IMR-90 (cell line): ENCODE measurements at regions not wholly inside any gene's neighbourhood (a gene's known extent, or its start where the extent isn't known, plus 50 kb on each side); places are given as distances from the start of the nearest gene placed in this dataset.

Experiments
- ATAC-seq: fragments of 200-7000 bp; cut with Tn5 transposase; 2 replicates; pipeline ENCODE4 v1.9.1; 2020; ENCODE audit warnings: low read depth, mild to moderate bottlenecking, moderate library complexity
- BruUV-seq: library from RNA; stranded (reverse); fragments of 400-500 nt; replicated peaks from 2 replicates; lab custom pipeline; 2021; lab: Mats Ljungman, UMichigan
- CTCF ChIA-PET: fragments of 300-600 bp; formaldehyde crosslinking; extraction: SDS; loops from one replicate; lab custom pipeline; 2021; ENCODE audit warnings: antibody characterized with exemption; lab: Yijun Ruan, JAX
- POLR2A ChIA-PET: fragments of 300-600 bp; sonication (Branson Sonifier 250); formaldehyde crosslinking; loops from one replicate; lab custom pipeline; 2022; ENCODE audit warnings: antibody characterized with exemption; ENCODE audit not compliant: unreplicated experiment; lab: Charles Lee
- DNase-seq: peaks from one replicate; pipeline ENCODE4 v3.0.0; 2013
- H2AFZ ChIP-seq: replicated peaks from 2 replicates; pipeline ENCODE3; 2013; ENCODE audit warnings: low read length, mild to moderate bottlenecking; ENCODE audit not compliant: poor library complexity
- H2AK5ac ChIP-seq: 2 replicates; pipeline ENCODE4 v1.6.1; 2013; ENCODE audit warnings: low read depth, low read length, inconsistent platforms
- H2AK9ac ChIP-seq: replicated peaks from 2 replicates; pipeline ENCODE3; 2013; ENCODE audit warnings: mild to moderate bottlenecking, low read depth, low read length, moderate library complexity; ENCODE audit not compliant: poor library complexity
- H2BK120ac ChIP-seq: 2 replicates; pipeline ENCODE4 v1.6.1; 2013; ENCODE audit warnings: low read depth, low read length, inconsistent platforms
- H2BK15ac ChIP-seq: 3 replicates; pipeline ENCODE4 v1.6.1; 2013; ENCODE audit warnings: low read depth, low read length, inconsistent platforms
- H2BK20ac ChIP-seq: 2 replicates; pipeline ENCODE4 v1.6.1; 2013; ENCODE audit warnings: low read depth, mild to moderate bottlenecking, inconsistent platforms, low read length, moderate library complexity
- H2BK5ac ChIP-seq: 2 replicates; pipeline ENCODE4 v1.6.1; 2013; ENCODE audit warnings: mild to moderate bottlenecking, low read depth, low read length, inconsistent platforms; ENCODE audit not compliant: poor library complexity, severe bottlenecking
- H3K14ac ChIP-seq: replicated peaks from 2 replicates; pipeline ENCODE4 v1.6.1; 2013; ENCODE audit warnings: low read depth, low read length, inconsistent platforms
- H3K18ac ChIP-seq: 2 replicates; pipeline ENCODE4 v1.6.1; 2013; ENCODE audit warnings: low read depth, low read length, control low read depth
- H3K23ac ChIP-seq: 2 replicates; pipeline ENCODE4 v1.6.1; 2013; ENCODE audit warnings: low read depth, low read length, inconsistent platforms
- H3K27ac ChIP-seq: 2 replicates; pipeline ENCODE4 v1.5.1; 2013; ENCODE audit warnings: mild to moderate bottlenecking, control low read depth, low read length; ENCODE audit not compliant: insufficient read depth
- H3K27me3 ChIP-seq: 2 replicates; pipeline ENCODE4 v1.6.1; 2013; ENCODE audit warnings: low read length; ENCODE audit not compliant: control insufficient read depth, insufficient read depth
- H3K36me3 ChIP-seq: 2 replicates; pipeline ENCODE4 v1.6.1; 2013; ENCODE audit warnings: low read length, mixed read lengths; ENCODE audit not compliant: control insufficient read depth, insufficient read depth
- H3K4ac ChIP-seq: 2 replicates; pipeline ENCODE4 v1.6.1; 2013; ENCODE audit warnings: low read depth, low read length, inconsistent platforms
- H3K4me1 ChIP-seq: 2 replicates; pipeline ENCODE4 v1.6.1; 2013; ENCODE audit warnings: low read length, mixed read lengths; ENCODE audit not compliant: control insufficient read depth, insufficient read depth
- H3K4me2 ChIP-seq: 2 replicates; pipeline ENCODE4 v1.6.1; 2013; ENCODE audit warnings: low read depth, mild to moderate bottlenecking, control low read depth, low read length, moderate library complexity
- H3K4me3 ChIP-seq: 2 replicates; pipeline ENCODE4 v1.5.1; 2013; ENCODE audit warnings: low read depth, mild to moderate bottlenecking, control low read depth, low read length, moderate library complexity; ENCODE audit not compliant: insufficient read depth
- H3K56ac ChIP-seq: 2 replicates; pipeline ENCODE4 v1.6.1; 2013; ENCODE audit warnings: low read length, inconsistent platforms; ENCODE audit not compliant: insufficient read depth; ENCODE audit errors: extremely low read depth
- H3K79me1 ChIP-seq, 2 experiments: 2 replicates each; pipeline ENCODE4 v1.6.1; 2013; ENCODE audit warnings: low read length in 2 of 2, inconsistent platforms in 1 of 2, low read depth in 1 of 2
- H3K9ac ChIP-seq: 2 replicates; pipeline ENCODE4 v1.6.1; 2013; ENCODE audit warnings: low read depth, low read length, control low read depth
- H3K9me1 ChIP-seq: 2 replicates; pipeline ENCODE4 v1.6.1; 2013; ENCODE audit warnings: low read length, inconsistent platforms; ENCODE audit not compliant: insufficient read depth
- H3K9me3 ChIP-seq: 2 replicates; pipeline ENCODE4 v1.6.1; 2013; ENCODE audit warnings: low read length; ENCODE audit not compliant: control insufficient read depth, insufficient read depth
- H4K20me1 ChIP-seq: 2 replicates; pipeline ENCODE4 v1.6.1; 2013; ENCODE audit warnings: low read length, inconsistent platforms; ENCODE audit not compliant: insufficient read depth
- H4K5ac ChIP-seq: 2 replicates; pipeline ENCODE4 v1.6.1; 2013; ENCODE audit warnings: mild to moderate bottlenecking, low read depth, low read length, control low read depth
- H4K8ac ChIP-seq, 2 experiments: 2 replicates each; pipeline ENCODE4 v1.6.1; 2013; ENCODE audit warnings: low read depth in 2 of 2, low read length in 2 of 2, control low read depth in 1 of 2, inconsistent platforms in 1 of 2
- H4K91ac ChIP-seq: 2 replicates; pipeline ENCODE4 v1.6.1; 2013; ENCODE audit warnings: low read depth, low read length, inconsistent platforms; ENCODE audit not compliant: insufficient read depth
- BHLHE40 ChIP-seq: fragments of 150-350 bp; IDR thresholded peaks from 2 replicates; pipeline ENCODE4 v1.6.1; 2016; ENCODE audit warnings: mild to moderate bottlenecking, low read depth, low read length
- CHD1 ChIP-seq: IDR thresholded peaks from 2 replicates; pipeline ENCODE4 v1.6.1; 2012; ENCODE audit warnings: low read depth, low read length, improper control_type of control experiment
- CTCF ChIP-seq: conservative IDR thresholded peaks from 2 replicates; pipeline ENCODE4 v1.5.1; 2012; ENCODE audit warnings: mild to moderate bottlenecking, low read depth, low read length, improper control_type of control experiment
- FOS ChIP-seq: fragments of 150-350 bp; IDR thresholded peaks from 2 replicates; pipeline ENCODE4 v1.6.1; 2016; ENCODE audit warnings: low read depth, low read length
- MAFK ChIP-seq: IDR thresholded peaks from 2 replicates; pipeline ENCODE4 v1.6.1; 2012; ENCODE audit warnings: low read depth, low read length, improper control_type of control experiment
- MAZ ChIP-seq: IDR thresholded peaks from 2 replicates; pipeline ENCODE4 v1.6.1; 2012; ENCODE audit warnings: low read depth, mild to moderate bottlenecking, low read length, improper control_type of control experiment, moderate library complexity, borderline replicate concordance
- MXI1 ChIP-seq: IDR thresholded peaks from 2 replicates; pipeline ENCODE4 v1.6.1; 2012; ENCODE audit warnings: low read depth, mild to moderate bottlenecking, low read length, moderate library complexity, borderline replicate concordance
- NFE2L2 ChIP-seq: fragments of 150-350 bp; IDR thresholded peaks from 2 replicates; pipeline ENCODE4 v1.6.1; 2016; ENCODE audit warnings: low read depth, mild to moderate bottlenecking, low read length
- POLR2A ChIP-seq: IDR thresholded peaks from 2 replicates; pipeline ENCODE4 v1.6.1; 2012; ENCODE audit warnings: mild to moderate bottlenecking, low read depth, low read length
- RAD21 ChIP-seq: IDR thresholded peaks from 2 replicates; pipeline ENCODE4 v1.6.1; 2012; ENCODE audit warnings: low read length, improper control_type of control experiment
- RCOR1 ChIP-seq: IDR thresholded peaks from 2 replicates; pipeline ENCODE4 v1.6.1; 2012; ENCODE audit warnings: mild to moderate bottlenecking, low read length, improper control_type of control experiment; ENCODE audit not compliant: insufficient replicate concordance
- RFX5 ChIP-seq: IDR thresholded peaks from 2 replicates; pipeline ENCODE4 v1.8.0; 2012; ENCODE audit warnings: low read depth, mild to moderate bottlenecking, low read length, moderate library complexity
- SMC3 ChIP-seq: fragments of 150-350 bp; IDR thresholded peaks from 2 replicates; pipeline ENCODE4 v1.6.1; 2016; ENCODE audit warnings: low read depth, mild to moderate bottlenecking, antibody characterized with exemption, low read length, moderate library complexity
- WGBS, 2 experiments: methylation state at CpG; one replicate each; pipeline versions ENCODE4 v1.1.5 to v1.1.7; 2013; ENCODE audit warnings: missing lambda C conversion rate in 2 of 2; ENCODE audit not compliant: insufficient read length in 1 of 2; ENCODE audit errors: extremely low coverage in 2 of 2; 5-methylcytosine and 5-hydroxymethylcytosine counted together
- dilution Hi-C: fragments of 300-500 bp; cut with HindIII; formaldehyde crosslinking; loops from one replicate; pipeline ENCODE4 v1.14.3; 2018; ENCODE audit warnings: low sequenced_read_pairs; ENCODE audit not compliant: unreplicated experiment
- in situ Hi-C: fragments of 300-500 bp; cut with MboI; formaldehyde crosslinking; loops from 3 replicates; pipeline ENCODE4 v1.14.3; 2019; ENCODE audit warnings: low sequenced_read_pairs, inconsistent platforms, mixed read lengths
- intact Hi-C: fragments of 100-400 bp; cut with micrococcal nuclease; formaldehyde crosslinking; loops from 2 replicates; pipeline ENCODE4 v1.10.0; 2022
- TF ChIP-seq, protein P1 (sequence below): fragments of 150-350 bp; IDR thresholded peaks from 2 replicates; pipeline ENCODE4 v1.6.1; 2017; ENCODE audit warnings: mild to moderate bottlenecking, antibody characterized with exemption, low read length, low read depth
- TF ChIP-seq, protein P2 (sequence below): fragments of 150-350 bp; IDR thresholded peaks from 2 replicates; pipeline ENCODE4 v1.6.1; 2016; ENCODE audit warnings: low read depth, mild to moderate bottlenecking, low read length, moderate library complexity, borderline replicate concordance

DNA sequence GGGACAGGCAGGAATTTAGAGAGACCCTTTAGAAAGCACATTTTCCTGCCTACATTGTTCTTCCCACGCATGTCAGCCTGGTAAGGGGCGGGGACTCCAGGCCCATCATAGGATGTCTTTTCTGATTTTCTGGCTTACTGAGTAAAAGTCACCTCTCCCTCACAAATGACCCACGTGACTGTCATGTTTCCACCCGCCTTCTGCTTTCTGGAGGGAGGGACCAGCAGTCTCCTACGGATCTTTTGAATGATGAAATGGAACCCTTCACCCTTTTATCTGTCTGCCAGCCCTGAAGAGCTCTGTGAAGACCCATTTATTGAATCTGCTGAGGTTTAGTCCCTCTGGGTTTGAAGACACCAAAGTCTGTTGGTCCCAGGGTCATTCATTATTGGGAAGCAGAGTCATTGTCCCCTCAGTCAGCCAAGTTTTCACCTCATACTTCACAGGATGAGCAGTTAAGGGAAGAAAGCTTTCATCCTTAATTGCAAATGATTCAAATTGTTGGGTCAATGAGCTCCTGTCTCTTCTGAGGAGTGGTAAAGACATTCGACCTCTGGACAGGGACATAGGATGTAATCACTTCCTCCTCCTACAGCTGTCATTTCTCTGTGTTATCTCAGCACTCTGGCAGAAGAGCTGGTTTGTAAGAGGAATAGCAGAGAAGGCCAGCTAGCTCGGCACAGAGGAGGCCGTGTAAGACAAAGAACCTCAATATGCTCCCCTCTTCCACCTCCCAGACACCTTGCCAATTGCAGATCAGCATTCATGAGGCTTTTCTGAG lies 446.1 kb downstream of the HS3ST3B1 start:
- Histone ChIP-seq H2AFZ (peak overlapping the region; percentile 36), H4K8ac (no peak overlapping the region), H3K4me2 (no peak overlapping the region), H3K9me1 (0 out of 2 replicates have a peak, but pooled peaks cover 3% of the 10 kb centered on the region), H3K56ac (no peak overlapping the region), H2BK5ac (no peak overlapping the region), H4K5ac (no peak overlapping the region), H2BK20ac (peak overlapping the region; percentile 47), H3K27ac (no peak overlapping the region), H4K20me1 (no peaks in the 10 kb centered on the region), H2BK15ac (no peak overlapping the region), H2AK9ac (no peak overlapping the region), H3K79me1 (no peaks in the 10 kb centered on the region), H3K4me3 (no peak overlapping the region), H3K36me3 (no peaks in the 10 kb centered on the region), H3K9me3 (no peaks in the 10 kb centered on the region), H3K4ac (no peak overlapping the region; the same call in 1 of the 2 replicates), H3K23ac (no peak overlapping the region), H3K4me1 (peaks cover 4% of the 10 kb centered on the region; the same call in 1 of the 2 replicates), H4K91ac (no peak overlapping the region), H3K27me3 (no peaks in the 10 kb centered on the region), H2BK120ac (0 out of 2 replicates have a peak overlapping the region, but pooled peaks have one; percentile 40), H3K14ac (peak overlapping the region; percentile 47; the same call in 1 of the 2 replicates), H3K9ac (no peak overlapping the region), H2AK5ac (no peak overlapping the region; the same call in 1 of the 2 replicates), H3K18ac (peak overlapping the region; percentile 71; the same call in 1 of the 2 replicates)
- ChIA-PET POLR2A (interaction anchor here (0.6 kb wide), 1 partner anchor 43 kb away, joined by 5 read pairs; no protein-coding TSS in a partner anchor), CTCF (no interaction called here)
- dilution Hi-C loops (no loop called here), in situ Hi-C loops (no loop called here), intact Hi-C loops (no loop called here)
- ATAC-seq: no peak
- 70% methylated on average over 2 of the region's 8 CpGs; no CpG with 5 or more reads in 1 of the 2 experiments for WGBS, 2 experiments
- BruUV-seq: no TSS peak
- no peak for DNase-seq
- no peak for TF ChIP-seq CTCF
- no peak for TF ChIP-seq POLR2A
- no peak for TF ChIP-seq MAFK
- TF ChIP-seq CHD1: no peak
- TF ChIP-seq, protein P1, sequence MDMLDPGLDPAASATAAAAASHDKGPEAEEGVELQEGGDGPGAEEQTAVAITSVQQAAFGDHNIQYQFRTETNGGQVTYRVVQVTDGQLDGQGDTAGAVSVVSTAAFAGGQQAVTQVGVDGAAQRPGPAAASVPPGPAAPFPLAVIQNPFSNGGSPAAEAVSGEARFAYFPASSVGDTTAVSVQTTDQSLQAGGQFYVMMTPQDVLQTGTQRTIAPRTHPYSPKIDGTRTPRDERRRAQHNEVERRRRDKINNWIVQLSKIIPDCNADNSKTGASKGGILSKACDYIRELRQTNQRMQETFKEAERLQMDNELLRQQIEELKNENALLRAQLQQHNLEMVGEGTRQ: no peak
- no peak for TF ChIP-seq RFX5
- TF ChIP-seq SMC3: no peak
- TF ChIP-seq BHLHE40: no peak
- TF ChIP-seq FOS: no peak
- no peak for TF ChIP-seq MAZ
- no peak for TF ChIP-seq RAD21
- no peak for TF ChIP-seq MXI1
- TF ChIP-seq, protein P2, sequence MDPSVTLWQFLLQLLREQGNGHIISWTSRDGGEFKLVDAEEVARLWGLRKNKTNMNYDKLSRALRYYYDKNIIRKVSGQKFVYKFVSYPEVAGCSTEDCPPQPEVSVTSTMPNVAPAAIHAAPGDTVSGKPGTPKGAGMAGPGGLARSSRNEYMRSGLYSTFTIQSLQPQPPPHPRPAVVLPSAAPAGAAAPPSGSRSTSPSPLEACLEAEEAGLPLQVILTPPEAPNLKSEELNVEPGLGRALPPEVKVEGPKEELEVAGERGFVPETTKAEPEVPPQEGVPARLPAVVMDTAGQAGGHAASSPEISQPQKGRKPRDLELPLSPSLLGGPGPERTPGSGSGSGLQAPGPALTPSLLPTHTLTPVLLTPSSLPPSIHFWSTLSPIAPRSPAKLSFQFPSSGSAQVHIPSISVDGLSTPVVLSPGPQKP: no peak
- no peak for TF ChIP-seq RCOR1
- no peak for TF ChIP-seq NFE2L2
